HG03280 (cell line): ENCODE measurements at regions not wholly inside any gene's neighbourhood (a gene's known extent, or its start where the extent isn't known, plus 50 kb on each side); places are given as distances from the start of the nearest gene placed in this dataset.
"Not testable (repeated sequence)": the region's sequence is repeated elsewhere in the genome, so short reads cannot be mapped to it uniquely, and the experiment has no call there.

ENCODE experiments used
- ATAC-seq: cut with Tn5 transposase; IDR thresholded peaks from one replicate; pipeline ENCODE4 v1.9.1; 2021; ENCODE audit warnings: mild to moderate bottlenecking, moderate library complexity; ENCODE audit not compliant: unreplicated experiment

DNA sequence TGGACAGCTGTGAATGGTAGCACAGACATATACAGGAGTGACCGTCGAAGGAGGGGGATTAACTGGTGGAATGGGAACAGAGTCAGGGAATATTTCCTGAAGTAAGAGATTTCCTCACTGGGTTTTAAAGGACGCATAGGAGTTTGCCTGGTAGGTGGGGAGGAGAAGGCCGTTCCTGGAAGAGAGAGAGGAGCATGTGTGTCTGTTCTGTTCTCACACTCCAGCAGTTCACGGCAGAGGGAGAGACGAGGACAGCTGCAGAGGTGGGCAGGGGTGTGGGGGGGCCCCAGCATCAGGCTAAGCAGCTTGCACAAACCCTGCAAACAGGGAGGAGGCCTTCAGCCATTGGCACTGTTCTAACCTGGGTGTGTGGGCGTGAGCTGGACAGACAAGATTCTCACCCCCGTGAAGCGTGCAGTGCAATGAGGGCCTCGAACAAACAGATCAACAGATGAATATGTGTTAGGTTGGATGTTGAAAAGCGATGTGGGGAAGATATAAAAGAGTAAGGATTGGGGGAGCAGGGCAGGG, 85.3 kb upstream of the GSE1 start:
- ATAC-seq = no peak

DNA sequence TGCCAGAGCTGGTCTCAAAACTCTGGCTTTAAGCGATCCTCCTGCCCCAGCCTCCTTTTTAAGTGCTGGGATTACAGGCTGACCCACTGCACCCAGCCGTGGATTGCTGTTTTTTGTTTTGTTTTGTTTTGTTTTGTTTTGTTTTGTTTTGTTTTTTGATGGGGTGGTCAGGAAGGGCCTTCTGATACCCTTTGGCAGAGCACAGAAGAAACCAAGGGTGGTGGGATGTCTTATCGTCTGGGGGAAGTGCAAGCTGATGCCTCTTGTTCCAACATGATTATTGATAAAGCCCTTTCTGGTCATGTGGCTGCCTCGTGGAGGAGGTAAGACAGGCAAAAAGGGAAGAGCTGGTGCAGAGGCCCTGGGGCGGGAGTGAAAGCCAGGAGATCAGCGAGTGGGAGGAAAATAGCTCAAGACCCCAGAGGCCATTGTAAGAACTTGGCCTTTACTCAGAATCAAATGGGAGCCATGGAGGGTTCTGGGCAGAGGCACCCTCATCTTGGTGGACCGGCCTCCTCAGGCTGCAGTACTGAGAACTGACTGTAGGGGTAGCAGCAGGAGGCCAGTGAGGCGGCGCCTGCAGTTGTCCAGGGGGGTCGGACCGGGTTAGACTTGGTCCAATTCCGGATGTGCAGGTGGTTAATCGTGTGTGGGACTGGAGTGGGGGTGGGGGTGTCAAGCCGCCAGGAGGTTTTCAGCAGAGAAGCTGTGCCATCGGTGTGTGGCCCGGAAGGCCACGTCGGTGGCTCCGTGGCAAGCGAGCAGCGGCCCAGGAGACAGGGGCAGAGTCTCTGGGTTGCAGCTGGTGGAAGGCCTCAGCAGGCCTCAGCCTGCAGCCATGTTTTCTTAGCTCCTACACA, 84.4 kb upstream of the GSE1 start:
- no peak for ATAC-seq

DNA sequence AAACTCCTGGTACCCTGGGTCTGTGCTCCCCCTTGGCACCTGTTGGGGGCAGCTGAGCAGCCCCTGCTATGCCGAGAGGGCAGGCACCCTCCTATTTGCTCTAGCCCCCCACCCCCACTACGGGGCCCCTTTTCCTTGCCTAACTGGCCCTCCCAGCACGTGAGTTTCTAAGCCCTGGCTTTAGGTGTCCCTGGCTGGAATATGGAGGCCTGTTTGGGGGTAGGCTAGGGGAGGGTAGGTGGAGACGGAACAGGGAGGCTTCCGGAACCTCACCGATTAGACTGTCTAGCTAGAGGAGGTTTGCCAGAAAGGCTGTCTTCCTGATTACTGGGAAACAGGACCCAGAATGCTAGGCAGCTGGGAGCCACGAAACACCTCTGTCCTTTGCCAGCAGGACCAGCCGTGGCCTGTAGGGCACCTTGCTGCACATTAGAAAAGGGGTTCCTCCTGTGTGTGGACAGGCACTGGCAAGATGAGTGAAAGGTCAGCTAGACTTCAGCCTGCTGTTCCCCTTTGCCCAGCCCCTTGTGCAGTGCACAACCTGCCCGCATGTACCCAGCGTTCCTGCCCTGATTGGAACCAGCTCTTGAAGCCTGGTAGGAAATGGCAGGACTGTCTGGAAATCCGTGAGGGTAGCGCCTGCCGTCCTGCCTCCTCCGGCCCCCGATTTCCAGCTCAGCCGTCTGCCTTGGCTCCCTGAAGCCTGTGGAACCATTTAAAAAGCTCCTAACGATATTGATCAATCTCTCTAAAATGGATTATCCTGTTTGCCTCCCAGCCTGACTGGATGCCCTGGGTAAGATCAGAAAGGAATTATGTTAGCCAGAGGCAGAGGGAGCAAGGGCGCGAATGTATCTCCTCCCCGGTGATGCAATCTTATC, 83.4 kb upstream of the GSE1 start:
- ATAC-seq = no peak

- ATAC-seq = no peak
Measured at GRCh38 chr16:85530370-85530739, 82.8 kb upstream of the GSE1 start.

- no peak for ATAC-seq
Measured at GRCh38 chr16:85531516-85531915, 81.6 kb upstream of the GSE1 start.

DNA sequence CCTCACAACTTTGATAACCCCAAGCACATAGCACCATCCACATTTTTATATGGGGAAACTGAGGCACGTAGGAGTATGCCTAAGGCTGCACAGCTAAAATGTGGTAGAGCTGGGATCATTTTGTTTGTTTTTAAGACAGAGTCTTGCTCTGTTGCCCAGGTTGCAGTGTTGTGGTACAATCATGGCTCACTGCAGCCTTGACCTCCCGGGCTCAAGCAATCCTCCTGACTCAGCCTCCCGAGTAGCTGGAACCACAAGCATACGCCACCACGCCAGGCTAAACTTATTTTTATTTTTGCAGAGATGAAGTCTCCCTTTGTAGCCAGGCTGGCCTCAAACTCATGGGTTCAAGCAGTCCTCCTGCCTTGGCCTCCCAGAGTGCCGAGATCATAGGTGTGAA, 81.0 kb upstream of the GSE1 start:
- no peak for ATAC-seq

GRCh38 chr16:85533593-85533992, 79.5 kb upstream of the GSE1 start:
- not testable (repeated sequence) for ATAC-seq

DNA sequence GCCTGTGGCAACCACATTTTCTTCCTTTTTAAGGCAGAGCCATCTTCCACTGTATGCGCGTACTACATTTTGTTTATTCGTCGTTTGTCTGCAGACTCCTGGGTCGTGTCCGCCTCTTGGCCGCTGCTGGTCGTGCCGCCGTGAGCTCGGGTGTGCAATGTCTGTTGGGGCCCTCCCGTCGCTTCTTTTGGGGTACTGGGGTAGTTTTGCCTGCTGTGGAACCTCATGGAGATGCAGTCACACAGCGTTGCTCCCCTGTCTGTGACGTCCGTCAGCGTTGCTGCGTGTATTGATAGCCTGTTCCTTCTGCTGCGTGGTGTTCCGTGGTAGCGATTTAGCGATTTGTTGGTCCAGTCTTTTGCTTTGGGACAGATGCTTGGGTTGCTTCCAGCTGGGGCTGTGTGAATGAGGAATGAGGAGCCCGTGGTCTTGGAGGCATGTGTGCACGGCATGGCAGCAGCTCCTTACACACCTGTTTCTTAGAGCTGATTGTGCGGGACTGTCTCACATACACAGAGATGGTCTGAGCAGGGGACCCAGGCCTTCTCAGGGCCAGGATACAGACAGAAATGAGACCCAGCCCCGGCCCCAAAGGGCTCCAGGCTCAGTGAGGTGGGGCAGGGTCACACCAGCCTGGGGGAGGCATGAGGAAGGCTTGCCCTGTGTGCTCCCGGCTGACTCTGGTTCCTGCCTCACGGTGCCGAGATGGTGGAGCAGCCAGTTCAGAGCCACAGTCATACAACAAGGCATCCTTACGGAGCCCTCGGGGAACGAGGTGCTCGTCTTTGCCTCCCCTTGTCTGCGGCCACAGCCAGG, 78.4 kb upstream of the GSE1 start:
- ATAC-seq = no peak

- ATAC-seq = no peak
Measured at GRCh38 chr16:85535352-85536072, 77.6 kb upstream of the GSE1 start.

GRCh38 chr16:85536073-85536410, 77.1 kb upstream of the GSE1 start:
- no peak for ATAC-seq

- ATAC-seq = no peak
Measured at GRCh38 chr16:85536411-85537330, 76.5 kb upstream of the GSE1 start.

DNA sequence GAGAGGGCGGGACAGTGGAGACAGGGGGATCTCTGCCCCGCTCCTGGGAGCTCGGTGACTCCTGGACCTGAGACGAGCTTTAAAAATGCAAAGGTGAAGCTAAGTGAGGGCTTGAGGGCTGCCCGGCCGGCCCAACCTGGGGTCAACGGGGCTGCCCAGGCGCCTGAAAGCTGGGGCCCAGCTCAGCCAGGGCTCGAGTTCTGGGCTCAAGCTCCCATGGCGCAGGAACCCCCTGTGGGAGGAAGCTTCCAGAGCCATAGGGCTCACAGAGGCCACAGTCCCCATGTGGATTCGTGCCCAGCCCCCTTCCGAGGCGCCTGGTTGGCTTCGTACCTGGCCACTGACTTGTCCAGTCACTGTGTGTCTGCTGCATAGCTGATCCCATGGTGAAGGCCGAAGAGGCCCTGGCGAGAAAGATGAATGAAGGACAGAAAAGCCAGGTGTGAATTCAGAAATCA, 75.8 kb upstream of the GSE1 start:
- ATAC-seq = no peak

- no peak for ATAC-seq
Measured at GRCh38 chr16:85537795-85538401, 75.2 kb upstream of the GSE1 start.

DNA sequence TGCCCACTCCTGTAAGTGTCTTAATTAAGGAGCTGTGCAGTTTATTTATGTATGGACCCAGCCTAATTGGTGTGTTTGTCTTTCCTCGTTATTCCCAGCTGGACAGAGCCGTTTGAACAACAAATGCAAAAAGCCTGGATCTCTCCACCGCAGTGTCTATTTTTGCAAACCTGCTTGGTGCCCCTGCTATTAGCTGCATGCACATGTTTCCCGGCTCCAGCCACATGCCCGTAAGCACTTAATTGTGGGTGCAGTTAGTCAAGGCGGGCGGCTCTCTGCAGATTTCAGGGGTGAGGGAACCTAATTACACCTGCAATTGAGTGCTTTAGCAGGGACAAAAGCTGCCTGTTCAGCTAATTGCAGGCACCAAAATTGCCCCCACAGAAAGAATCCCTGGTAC, 74.0 kb upstream of the GSE1 start:
- no peak for ATAC-seq

DNA sequence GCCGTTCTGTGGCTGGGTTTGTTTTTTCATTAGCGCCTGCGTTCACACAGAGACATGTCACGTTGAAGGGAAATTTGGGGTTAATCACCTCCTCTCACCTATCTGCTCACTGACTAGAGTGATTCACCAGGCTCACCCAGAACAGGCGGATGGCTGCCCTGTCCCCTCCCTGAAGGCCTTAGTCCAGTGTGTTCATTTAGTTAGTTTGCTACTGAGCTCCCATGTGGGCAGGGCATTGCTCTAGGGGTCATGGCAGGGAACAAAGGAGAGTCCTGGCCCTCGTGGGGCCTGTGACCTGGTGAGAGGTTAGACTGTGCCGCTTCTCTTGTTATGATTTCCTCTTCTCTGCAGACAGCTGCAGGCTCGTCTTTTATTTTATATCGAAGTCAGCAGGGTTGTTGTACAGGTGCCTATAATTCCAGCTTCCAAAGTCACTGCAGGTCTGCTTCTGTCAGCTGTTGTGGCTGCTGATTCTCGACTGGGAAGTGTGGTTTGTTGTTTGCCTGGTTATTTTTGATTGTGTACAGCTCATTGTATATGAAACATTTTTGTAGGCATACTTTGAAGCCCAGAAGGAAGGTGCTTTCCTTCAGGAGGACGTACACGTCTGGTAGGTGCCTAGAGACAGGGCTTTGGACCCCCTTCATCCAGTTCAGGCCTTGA, 73.4 kb upstream of the GSE1 start:
- ATAC-seq = no peak

- no peak for ATAC-seq
Measured at GRCh38 chr16:85541181-85541580, 71.9 kb upstream of the GSE1 start.

DNA sequence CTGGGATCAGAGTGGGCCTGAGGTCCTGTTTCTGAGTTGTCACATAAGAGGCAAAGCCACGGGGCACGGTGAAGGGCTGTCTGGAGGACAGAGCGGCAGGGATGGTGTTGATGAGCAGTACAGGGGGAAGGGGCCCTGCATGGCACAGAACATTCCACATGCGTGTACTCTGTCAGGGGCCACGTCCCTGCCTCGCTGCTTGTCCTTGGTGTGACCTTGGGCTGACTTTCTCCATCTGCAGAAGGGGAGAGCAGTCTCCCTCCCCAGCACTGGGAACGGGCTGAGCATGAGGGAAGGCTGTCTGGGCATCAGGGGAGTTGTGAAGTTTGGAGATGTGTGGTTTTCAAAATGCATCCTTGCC, 71.5 kb upstream of the GSE1 start:
- ATAC-seq = no peak
